OCI-LY1 (cell line): ENCODE measurements at regions not wholly inside any gene's neighbourhood (a gene's known extent, or its start where the extent isn't known, plus 50 kb on each side); places are given as distances from the start of the nearest gene placed in this dataset.

Source experiments
- H2AFZ ChIP-seq: fragments of 200-600 bp; sonication (generic), shearing (Covaris generic); 2 replicates; pipeline ENCODE4 v1.6.0; 2014; ENCODE audit warnings: antibody characterized with exemption, mild to moderate bottlenecking, low read length
- H3F3A ChIP-seq: fragments of 200-600 bp; sonication (generic), shearing (Covaris generic); 2 replicates; pipeline ENCODE4 v1.6.0; 2014; ENCODE audit warnings: mild to moderate bottlenecking, antibody characterized with exemption, low read length, moderate library complexity; ENCODE audit not compliant: insufficient read depth
- H3K27ac ChIP-seq: fragments of 200-600 bp; sonication (generic); 2 replicates; pipeline ENCODE4 v1.5.1; 2014; ENCODE audit warnings: low read length, mixed run types, mild to moderate bottlenecking, low read depth; ENCODE audit not compliant: poor library complexity, severe bottlenecking
- H3K27me3 ChIP-seq: fragments of 200-600 bp; sonication (generic); 2 replicates; pipeline ENCODE4 v1.6.0; 2014; ENCODE audit warnings: antibody characterized with exemption, mild to moderate bottlenecking, low read length, moderate library complexity; ENCODE audit not compliant: insufficient read depth
- H3K36me3 ChIP-seq: fragments of 200-600 bp; sonication (generic); 2 replicates; pipeline ENCODE4 v1.6.1; 2014; ENCODE audit warnings: mild to moderate bottlenecking, antibody characterized with exemption, low read length, moderate library complexity, mixed read lengths; ENCODE audit not compliant: insufficient read depth
- H3K4me1 ChIP-seq: fragments of 200-600 bp; sonication (generic); 2 replicates; pipeline ENCODE4 v1.5.1; 2014; ENCODE audit warnings: mild to moderate bottlenecking, low read length, moderate library complexity; ENCODE audit not compliant: insufficient read depth, severe bottlenecking
- H3K4me2 ChIP-seq: fragments of 200-600 bp; sonication (generic), shearing (Covaris generic); 2 replicates; pipeline ENCODE4 v1.6.1; 2014; ENCODE audit warnings: low read length
- H3K4me3 ChIP-seq: fragments of 200-600 bp; sonication (generic); 2 replicates; pipeline ENCODE4 v1.5.1; 2014; ENCODE audit warnings: low read length, low read depth, mild to moderate bottlenecking, mixed read lengths; ENCODE audit not compliant: poor library complexity, severe bottlenecking
- H3K79me2 ChIP-seq: fragments of 200-600 bp; shearing (Covaris generic); 2 replicates; pipeline ENCODE4 v1.6.1; 2016; ENCODE audit warnings: mixed run types, low read length, mixed read lengths; ENCODE audit not compliant: insufficient read depth
- H3K9ac ChIP-seq: fragments of 200-600 bp; sonication (generic), shearing (Covaris generic); 2 replicates; pipeline ENCODE4 v1.6.1; 2014; ENCODE audit warnings: mild to moderate bottlenecking, low read length, mixed read lengths
- H3K9me2 ChIP-seq: fragments of 200-600 bp; sonication (generic), shearing (Covaris generic); 2 replicates; pipeline ENCODE4 v1.6.1; 2014; ENCODE audit warnings: low read depth, mild to moderate bottlenecking, low read length, mixed read lengths
- H3K9me3 ChIP-seq: fragments of 200-600 bp; shearing (Covaris generic); 2 replicates; pipeline ENCODE4 v1.6.1; 2014; ENCODE audit warnings: low read length, mixed read lengths
- H4K20me1 ChIP-seq: fragments of 200-600 bp; sonication (generic), shearing (Covaris generic); 2 replicates; pipeline ENCODE4 v1.6.0; 2016; ENCODE audit warnings: mild to moderate bottlenecking, low read length; ENCODE audit not compliant: insufficient read depth
- CTCF ChIP-seq: fragments of 200-600 bp; sonication (generic), shearing (Covaris generic); IDR thresholded peaks from 2 replicates; pipeline ENCODE4 v1.5.1; 2017; ENCODE audit warnings: mild to moderate bottlenecking, antibody characterized with exemption, low read length, moderate library complexity, mixed read lengths
- EZH2 ChIP-seq: fragments of 200-600 bp; sonication (generic), shearing (Covaris generic); IDR thresholded peaks from 2 replicates; pipeline ENCODE4 v1.8.0; 2017; ENCODE audit warnings: borderline replicate concordance, mixed run types, mild to moderate bottlenecking, antibody characterized with exemption, low read length, moderate library complexity, mixed read lengths

GRCh38 chr16:52309446-52310416 lies 237.2 kb downstream of the TOX3 start:
- H4K20me1 ChIP-seq, result no peaks in the 10 kb centered on the region

GRCh38 chr16:52308051-52308450 lies 238.9 kb downstream of the TOX3 start:
- no peak overlapping the region for H3K27ac ChIP-seq
- no peaks in the 10 kb centered on the region for H4K20me1 ChIP-seq
- no peak overlapping the region for H2AFZ ChIP-seq
- H3K9me3 ChIP-seq, result no peaks in the 10 kb centered on the region
- no peaks in the 10 kb centered on the region for H3F3A ChIP-seq
- H3K4me1 ChIP-seq, result no peaks in the 10 kb centered on the region
- H3K4me3 ChIP-seq, result no peak overlapping the region
- H3K36me3 ChIP-seq, result no peaks in the 10 kb centered on the region
- no peak for TF ChIP-seq EZH2
- TF ChIP-seq CTCF, result no peak
- H3K9ac ChIP-seq, result no peak overlapping the region
- H3K27me3 ChIP-seq, result no peaks in the 10 kb centered on the region
- H3K4me2 ChIP-seq, result no peak overlapping the region
- H3K9me2 ChIP-seq, result no peaks in the 10 kb centered on the region
- no peaks in the 10 kb centered on the region for H3K79me2 ChIP-seq

More at GRCh38 chr16:52309446-52310416, 237.2 kb downstream of the TOX3 start:
- Histone ChIP-seq H3K9ac (no peak overlapping the region), H3K9me2 (no peaks in the 10 kb centered on the region), H3K4me3 (no peak overlapping the region), H3K4me2 (no peak overlapping the region), H3K27me3 (no peaks in the 10 kb centered on the region), H2AFZ (no peak overlapping the region), H3F3A (no peaks in the 10 kb centered on the region), H3K79me2 (no peaks in the 10 kb centered on the region), H3K36me3 (no peaks in the 10 kb centered on the region), H3K9me3 (no peaks in the 10 kb centered on the region), H3K4me1 (no peaks in the 10 kb centered on the region), H3K27ac (no peak overlapping the region)
- no peak for TF ChIP-seq EZH2
- no peak for TF ChIP-seq CTCF

DNA sequence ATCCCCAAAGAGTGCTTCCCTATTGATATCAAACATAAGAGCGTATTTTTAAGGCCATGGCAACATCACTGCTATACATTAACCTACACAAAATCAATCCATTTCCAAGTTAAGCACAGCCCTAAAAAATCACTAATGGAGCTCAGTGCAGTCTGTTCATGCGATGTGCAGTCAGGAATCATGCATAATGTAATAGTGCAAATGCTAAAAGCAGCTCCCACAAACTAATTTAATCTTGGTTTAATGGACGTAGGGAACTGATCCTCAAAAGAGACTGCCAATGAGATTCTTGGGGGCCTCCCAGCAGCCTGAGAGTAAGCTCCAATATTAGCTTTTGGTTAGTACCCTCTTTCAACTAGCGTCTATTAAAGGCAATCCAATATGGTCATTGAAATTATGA lies 245.9 kb downstream of the TOX3 start:
- no peaks in the 10 kb centered on the region for H3K79me2 ChIP-seq
- no peak overlapping the region for H3K4me2 ChIP-seq
- no peaks in the 10 kb centered on the region for H3K9me2 ChIP-seq
- TF ChIP-seq EZH2 (no peak), CTCF (no peak)
- no peak overlapping the region for H2AFZ ChIP-seq
- no peak overlapping the region for H3K4me3 ChIP-seq
- no peaks in the 10 kb centered on the region for H3K9me3 ChIP-seq
- H3K27me3 ChIP-seq, result no peaks in the 10 kb centered on the region
- no peaks in the 10 kb centered on the region for H4K20me1 ChIP-seq
- no peaks in the 10 kb centered on the region for H3K4me1 ChIP-seq
- no peaks in the 10 kb centered on the region for H3K36me3 ChIP-seq
- H3F3A ChIP-seq, result no peaks in the 10 kb centered on the region
- no peak overlapping the region for H3K9ac ChIP-seq
- H3K27ac ChIP-seq, result no peak overlapping the region
